ENCODE measurements at regions not wholly inside any gene's neighbourhood (a gene's known extent, or its start where the extent isn't known, plus 50 kb on each side); places are given as distances from the start of the nearest gene placed in this dataset.
A peak's percentile ranks its signal among the peaks of the same experiment; 100 is the strongest.
"Not testable (repeated sequence)": the region's sequence is repeated elsewhere in the genome, so short reads cannot be mapped to it uniquely, and the experiment has no call there.

GRCh38 chrX:66902081-66902480 is 263.2 kb upstream of the EDA2R start:
- DNase-seq = no peak

GRCh38 chrX:66900886-66901285 is 262.0 kb upstream of the EDA2R start:
- DNase-seq = no peak

- DNase-seq = no peak
Measured at GRCh38 chrX:66892004-66892403, 253.1 kb upstream of the EDA2R start.

GRCh38 chrX:66889418-66889817 is 250.5 kb upstream of the EDA2R start:
- no peak for DNase-seq

DNA sequence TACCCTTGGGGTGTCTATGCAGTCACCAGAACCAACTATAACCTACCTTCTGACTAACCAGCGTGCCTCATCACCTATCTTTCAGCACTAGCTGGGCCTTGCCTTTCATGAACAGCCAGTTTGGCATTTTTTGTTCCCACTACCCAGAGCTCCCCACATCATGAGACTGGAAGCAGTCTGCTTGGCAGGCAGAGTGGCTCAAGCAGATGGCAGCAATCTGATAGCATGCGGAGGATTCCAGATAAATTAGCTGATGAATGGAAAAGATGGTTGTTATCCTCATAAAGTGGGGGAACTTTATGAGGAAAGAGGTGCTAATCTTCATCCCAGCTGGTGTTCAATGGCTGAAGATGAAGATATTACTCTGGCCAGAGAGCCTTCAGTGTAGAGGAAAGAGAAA is 243.2 kb upstream of the EDA2R start:
- no peak for DNase-seq

- DNase-seq = no peak
Measured at GRCh38 chrX:66876776-66877175, 237.9 kb upstream of the EDA2R start.

GRCh38 chrX:66872771-66873170 is 233.9 kb upstream of the EDA2R start:
- DNase-seq = no peak

GRCh38 chrX:66863721-66864120 is 224.8 kb upstream of the EDA2R start:
- no peak for DNase-seq

GRCh38 chrX:66833426-66833825 is 194.5 kb upstream of the EDA2R start:
- no peak for DNase-seq

DNA sequence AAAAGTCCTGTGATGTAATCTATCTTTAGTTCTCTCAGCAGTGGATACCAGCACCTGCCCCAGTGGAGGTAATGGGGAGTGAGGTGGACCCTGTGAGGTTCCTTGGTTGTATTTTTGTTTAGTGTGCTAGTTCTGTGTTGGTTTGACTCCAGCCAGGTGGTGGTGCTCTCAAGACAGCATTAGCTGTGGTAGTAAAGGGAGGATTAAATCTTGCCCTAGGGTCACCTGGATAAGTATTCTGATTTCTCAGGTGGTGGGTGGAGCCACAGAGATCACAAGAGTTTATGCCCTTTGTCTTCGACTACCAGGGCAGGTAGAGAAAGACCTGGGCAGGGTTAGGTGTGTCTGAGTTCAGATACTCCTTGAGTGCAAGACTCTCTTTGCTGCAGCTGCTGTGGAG is 176.3 kb upstream of the EDA2R start:
- no peak for DNase-seq

DNA sequence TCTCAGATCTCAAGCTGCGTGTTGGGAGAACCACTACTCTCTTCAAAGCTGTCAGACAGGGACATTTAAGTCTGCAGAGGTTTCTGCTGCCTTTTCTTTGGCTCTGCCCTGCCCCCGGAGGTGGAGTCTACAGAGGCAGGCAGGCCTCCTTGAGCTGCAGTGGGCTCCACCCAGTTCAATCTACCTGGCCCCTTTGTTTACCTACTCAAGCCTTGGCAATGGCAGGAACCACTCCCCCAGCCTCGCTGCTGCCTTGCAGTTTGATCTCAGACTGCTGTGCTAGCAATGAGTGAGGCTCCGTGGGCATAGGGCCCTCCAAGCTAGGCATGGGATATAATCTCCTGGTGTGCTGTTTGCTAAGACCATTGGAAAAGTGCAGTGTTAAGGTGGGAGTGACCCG is 155.6 kb upstream of the EDA2R start:
- DNase-seq = not testable (repeated sequence)

DNA sequence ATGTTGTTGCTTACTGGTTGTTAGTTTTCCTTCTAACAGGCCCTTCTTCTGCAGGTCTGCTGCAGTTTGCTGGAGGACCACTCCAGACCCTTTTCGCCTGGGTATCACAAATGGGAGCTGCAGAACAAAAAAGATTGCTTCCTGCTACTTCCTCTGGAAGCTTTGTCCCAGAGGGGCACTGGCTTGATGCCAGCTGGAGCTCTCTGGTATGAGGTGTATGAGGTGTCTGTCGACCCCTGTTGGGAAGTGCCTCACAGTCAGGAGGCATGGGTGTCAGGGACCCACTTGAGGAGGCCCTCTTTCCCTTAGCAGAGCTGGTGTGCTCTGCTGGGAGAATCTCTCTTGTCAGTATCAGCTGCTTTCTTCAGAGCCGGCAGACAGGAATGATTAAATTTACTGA is 127.4 kb upstream of the EDA2R start:
- no peak for DNase-seq

GRCh38 chrX:66760651-66761050 is 121.8 kb upstream of the EDA2R start:
- no peak for DNase-seq

- no peak for DNase-seq
Measured at GRCh38 chrX:66756717-66757116, 117.8 kb upstream of the EDA2R start.

GRCh38 chrX:66751136-66751782 is 112.4 kb upstream of the EDA2R start:
- DNase-seq = no peak

DNA sequence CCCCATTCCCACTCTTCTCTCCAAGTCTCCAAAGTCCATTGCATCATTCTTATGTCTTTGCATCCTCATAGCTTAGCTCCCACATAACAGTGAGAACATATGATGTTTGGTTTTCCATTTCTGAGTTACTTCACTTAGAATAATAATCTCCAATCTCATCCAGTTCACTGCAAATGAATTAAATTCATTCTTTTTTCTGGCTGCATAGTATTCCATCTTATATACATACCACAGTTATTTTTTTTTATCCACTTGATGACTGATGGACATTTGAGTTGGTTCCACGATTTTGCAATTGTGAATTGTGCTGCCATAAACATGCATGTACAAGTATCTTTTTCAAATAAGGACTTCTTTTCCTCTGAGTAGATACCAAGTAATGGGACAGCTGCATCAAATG is 105.6 kb upstream of the EDA2R start:
- DNase-seq = not testable (repeated sequence)

DNA sequence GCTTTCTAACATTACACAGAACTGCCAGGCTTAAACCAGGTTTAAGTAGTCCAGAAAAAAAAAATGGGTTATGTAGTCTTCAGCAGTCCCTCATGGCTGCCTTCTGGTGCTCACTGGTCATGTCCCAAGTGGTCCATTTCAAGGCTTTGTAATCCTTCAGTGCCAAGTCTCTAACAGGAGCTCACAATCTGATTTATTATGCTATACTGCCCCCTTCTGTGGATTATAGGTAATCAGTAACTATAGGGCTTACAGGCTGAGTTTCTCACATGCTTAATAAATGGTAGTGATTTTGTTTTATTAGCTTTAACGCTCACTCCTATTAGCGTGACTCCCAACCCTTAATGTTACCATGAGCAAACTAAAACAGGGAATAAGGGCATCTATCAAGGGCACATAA is 92.5 kb upstream of the EDA2R start:
- peak; percentile 28 for DNase-seq

DNA sequence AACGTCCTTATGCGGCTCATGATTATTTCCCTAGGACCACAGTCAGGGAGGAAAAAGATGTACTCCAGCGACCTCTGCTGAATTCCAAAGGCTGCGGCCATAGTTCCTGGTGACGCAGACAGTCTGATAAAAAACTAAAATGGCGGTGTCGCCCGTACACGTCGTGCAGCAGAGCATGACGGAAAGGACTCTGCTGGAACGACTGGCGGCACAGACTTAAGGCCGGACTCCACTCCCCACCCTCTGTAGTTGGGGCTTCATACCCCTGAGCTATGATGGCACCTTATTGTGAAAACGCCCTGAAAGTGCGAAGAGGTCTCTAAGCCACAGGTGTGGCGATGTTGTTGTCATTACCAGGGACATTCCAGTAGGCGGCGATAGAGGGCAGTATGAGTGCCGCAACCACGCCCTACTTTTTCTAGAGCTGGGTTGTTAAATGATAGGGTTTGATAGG is 90.0 kb upstream of the EDA2R start:
- peak; percentile 21 for DNase-seq

- DNase-seq = no peak
Measured at GRCh38 chrX:66717926-66718325, 79.0 kb upstream of the EDA2R start.

GRCh38 chrX:66698273-66699204 is 59.7 kb upstream of the EDA2R start:
- no peak for DNase-seq

DNA sequence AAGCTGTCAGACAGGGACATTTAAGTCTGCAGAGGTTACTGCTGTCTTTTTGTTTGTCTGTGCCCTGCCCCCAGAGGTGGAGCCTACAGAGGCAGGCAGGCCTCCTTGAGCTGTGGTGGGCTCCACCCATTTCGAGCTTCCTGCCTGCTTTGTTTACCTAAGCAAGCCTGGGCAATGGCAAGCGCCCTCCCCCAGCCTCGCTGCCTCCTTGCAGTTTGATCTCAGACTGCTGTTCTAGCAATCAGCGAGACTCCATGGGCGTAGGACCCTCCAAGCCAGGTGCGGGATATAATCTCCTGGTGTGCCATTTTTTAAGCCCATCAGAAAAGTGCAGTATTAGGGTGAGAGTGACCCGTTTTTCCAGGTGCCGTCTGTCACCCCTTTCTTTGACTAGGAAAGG is 53.6 kb upstream of the EDA2R start:
- not testable (repeated sequence) for DNase-seq
